RWPE2 (cell line): ENCODE measurements at regions not wholly inside any gene's neighbourhood (a gene's known extent, or its start where the extent isn't known, plus 50 kb on each side); places are given as distances from the start of the nearest gene placed in this dataset.
"Not testable (repeated sequence)": the region's sequence is repeated elsewhere in the genome, so short reads cannot be mapped to it uniquely, and the experiment has no call there.

Experiments used
- ATAC-seq: fragments of 200-7000 bp; cut with Tn5 transposase; 3 replicates; pipeline ENCODE4 v1.9.1; 2021; ENCODE audit warnings: low read depth
- DNase-seq: peaks from one replicate; pipeline ENCODE4 v3.0.0-alpha.2; 2020; ENCODE audit warnings: low spot score
- H3K27ac ChIP-seq: fragments of 450-650 bp; 2 replicates; pipeline ENCODE4 v1.5.1; 2017; ENCODE audit warnings: mild to moderate bottlenecking; ENCODE audit not compliant: poor library complexity, severe bottlenecking
- H3K27me3 ChIP-seq: fragments of 250-450 bp; sonication (Bioruptor Pico); 2 replicates; pipeline ENCODE4 v1.5.1; 2021; ENCODE audit warnings: mild to moderate bottlenecking, moderate library complexity; ENCODE audit not compliant: insufficient read depth, poor library complexity, severe bottlenecking
- H3K36me3 ChIP-seq: fragments of 250-450 bp; sonication (Bioruptor Pico); 2 replicates; pipeline ENCODE4 v1.5.1; 2020; ENCODE audit warnings: low read depth, mild to moderate bottlenecking, moderate library complexity
- H3K4me1 ChIP-seq: fragments of 250-450 bp; sonication (Bioruptor Pico); 2 replicates; pipeline ENCODE4 v1.5.1; 2021; ENCODE audit warnings: mild to moderate bottlenecking, moderate library complexity; ENCODE audit not compliant: insufficient read depth, poor library complexity, severe bottlenecking
- H3K4me3 ChIP-seq: fragments of 250-450 bp; sonication (Bioruptor Pico); 2 replicates; pipeline ENCODE4 v1.5.1; 2021; ENCODE audit warnings: mild to moderate bottlenecking, moderate library complexity; ENCODE audit not compliant: severe bottlenecking
- H3K9me3 ChIP-seq: fragments of 250-450 bp; sonication (Bioruptor Pico); 2 replicates; pipeline ENCODE4 v1.5.1; 2021; ENCODE audit warnings: mild to moderate bottlenecking, moderate library complexity; ENCODE audit not compliant: severe bottlenecking
- TF ChIP-seq, protein P1 (sequence below): fragments of 450-650 bp; IDR thresholded peaks from one replicate; pipeline ENCODE4 v1.5.1; 2017; ENCODE audit warnings: mild to moderate bottlenecking, moderate library complexity; ENCODE audit not compliant: poor library complexity, severe bottlenecking

- ATAC-seq, result not testable (repeated sequence)
These were observed 58.8 kb upstream of the ANKRD30BL start for GRCh38 chr2:132220589-132220988.

GRCh38 chr2:132221886-132222285 is 60.1 kb upstream of the ANKRD30BL start:
- ATAC-seq, H3K27me3 ChIP-seq, H3K27ac ChIP-seq, H3K4me3 ChIP-seq, DNase-seq, H3K4me1 ChIP-seq, H3K36me3 ChIP-seq, H3K9me3 ChIP-seq: not testable (repeated sequence)

More at GRCh38 chr2:132220589-132220988, 58.8 kb upstream of the ANKRD30BL start:
- not testable (repeated sequence) for H3K9me3 ChIP-seq, H3K36me3 ChIP-seq, H3K27ac ChIP-seq, DNase-seq, H3K4me3 ChIP-seq, H3K4me1 ChIP-seq, H3K27me3 ChIP-seq

DNA sequence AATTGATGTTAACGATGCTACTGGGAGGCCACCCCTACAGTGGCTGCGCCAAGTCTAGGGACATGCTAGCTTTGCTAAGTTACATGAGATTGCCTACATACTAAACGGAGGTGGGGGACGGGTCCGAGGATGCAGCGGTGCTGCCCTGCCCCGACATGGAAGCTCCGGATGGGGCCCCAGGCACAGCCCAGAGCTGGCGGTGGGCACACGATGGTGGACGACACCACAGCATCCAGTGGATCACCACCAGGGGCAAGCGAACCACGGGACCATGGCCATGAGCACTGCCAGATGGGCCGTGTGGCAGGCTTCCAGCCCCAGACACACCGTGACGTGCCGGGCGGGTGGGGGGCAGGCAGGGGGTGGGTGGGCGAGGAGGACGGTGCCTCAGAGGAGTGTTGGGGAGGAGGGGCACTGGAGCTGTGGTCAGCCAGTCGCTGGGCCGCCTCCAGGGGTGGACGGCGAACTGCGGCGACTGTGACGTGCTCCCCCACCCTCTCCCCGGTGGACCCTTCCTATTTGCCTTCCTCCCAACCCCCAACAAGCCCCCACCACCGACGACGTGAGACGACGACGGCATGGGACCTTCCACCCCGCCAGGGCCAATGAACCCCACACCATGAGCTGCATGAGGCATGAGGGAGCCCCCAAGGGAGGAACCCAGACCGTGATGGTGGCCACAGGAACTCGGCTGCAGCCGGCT is 90.6 kb upstream of the ANKRD30BL start:
- DNase-seq (no peak), ATAC-seq (no peak)
- no peaks in the 10 kb centered on the region for H3K9me3 ChIP-seq
- H3K36me3 ChIP-seq, result no peaks in the 10 kb centered on the region
- no peaks in the 10 kb centered on the region for H3K4me1 ChIP-seq
- H3K4me3 ChIP-seq, result no peak overlapping the region
- TF ChIP-seq, protein P1, sequence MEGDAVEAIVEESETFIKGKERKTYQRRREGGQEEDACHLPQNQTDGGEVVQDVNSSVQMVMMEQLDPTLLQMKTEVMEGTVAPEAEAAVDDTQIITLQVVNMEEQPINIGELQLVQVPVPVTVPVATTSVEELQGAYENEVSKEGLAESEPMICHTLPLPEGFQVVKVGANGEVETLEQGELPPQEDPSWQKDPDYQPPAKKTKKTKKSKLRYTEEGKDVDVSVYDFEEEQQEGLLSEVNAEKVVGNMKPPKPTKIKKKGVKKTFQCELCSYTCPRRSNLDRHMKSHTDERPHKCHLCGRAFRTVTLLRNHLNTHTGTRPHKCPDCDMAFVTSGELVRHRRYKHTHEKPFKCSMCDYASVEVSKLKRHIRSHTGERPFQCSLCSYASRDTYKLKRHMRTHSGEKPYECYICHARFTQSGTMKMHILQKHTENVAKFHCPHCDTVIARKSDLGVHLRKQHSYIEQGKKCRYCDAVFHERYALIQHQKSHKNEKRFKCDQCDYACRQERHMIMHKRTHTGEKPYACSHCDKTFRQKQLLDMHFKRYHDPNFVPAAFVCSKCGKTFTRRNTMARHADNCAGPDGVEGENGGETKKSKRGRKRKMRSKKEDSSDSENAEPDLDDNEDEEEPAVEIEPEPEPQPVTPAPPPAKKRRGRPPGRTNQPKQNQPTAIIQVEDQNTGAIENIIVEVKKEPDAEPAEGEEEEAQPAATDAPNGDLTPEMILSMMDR, result no peak
- no peak overlapping the region for H3K27ac ChIP-seq
- H3K27me3 ChIP-seq, result peaks cover 9% of the 10 kb centered on the region

GRCh38 chr2:132252894-132253264 is 91.1 kb upstream of the ANKRD30BL start:
- H3K9me3 ChIP-seq, result no peaks in the 10 kb centered on the region
- TF ChIP-seq, protein P1, result no peak
- no peaks in the 10 kb centered on the region for H3K36me3 ChIP-seq
- no peaks in the 10 kb centered on the region for H3K4me1 ChIP-seq
- H3K27ac ChIP-seq, result no peak overlapping the region
- no peak overlapping the region for H3K4me3 ChIP-seq
- no peak for ATAC-seq
- DNase-seq, result no peak
- peaks cover 14% of the 10 kb centered on the region for H3K27me3 ChIP-seq

DNA sequence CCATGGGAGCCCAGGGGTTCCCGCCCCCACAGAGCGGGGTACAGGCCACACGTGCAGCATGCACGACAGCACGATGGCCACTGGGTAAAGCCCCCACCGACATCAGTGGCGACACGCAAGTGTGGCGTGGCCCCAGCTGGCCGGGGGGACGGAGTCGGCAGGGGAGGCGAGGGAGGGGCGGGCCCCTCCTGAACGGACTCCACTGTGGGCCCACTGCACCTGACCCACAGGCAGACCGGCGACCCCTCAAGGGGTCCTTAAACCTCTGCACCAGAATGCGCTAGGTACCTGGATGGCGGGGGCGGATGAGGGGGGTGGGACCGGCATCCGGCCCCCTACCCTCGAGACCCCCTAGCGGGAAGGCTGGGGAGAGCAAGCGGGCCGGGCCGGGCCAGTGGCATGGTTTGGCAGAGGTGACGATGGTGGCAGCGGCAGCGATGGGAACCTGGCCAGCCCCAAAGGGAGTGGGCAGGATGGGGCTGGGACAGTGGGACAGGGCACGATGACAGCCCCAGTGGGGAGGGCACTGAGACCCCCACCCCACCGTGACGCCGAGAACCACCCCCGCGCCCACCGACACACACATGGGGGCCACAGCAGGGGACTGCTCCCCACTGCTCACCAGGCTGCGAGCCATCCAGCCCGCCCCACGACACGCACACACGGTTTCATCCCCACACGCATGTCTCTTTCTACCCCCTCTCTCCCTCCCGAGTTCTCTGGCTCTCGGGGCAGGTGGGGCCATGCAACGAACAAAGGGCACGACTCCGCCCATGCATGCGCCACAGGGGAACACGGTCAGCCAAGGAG is 91.9 kb upstream of the ANKRD30BL start:
- TF ChIP-seq, protein P1, result no peak
- ATAC-seq (no peak), DNase-seq (no peak)
- no peak overlapping the region for H3K27ac ChIP-seq
- H3K9me3 ChIP-seq, result no peaks in the 10 kb centered on the region
- no peak overlapping the region for H3K4me3 ChIP-seq
- H3K4me1 ChIP-seq, result no peaks in the 10 kb centered on the region
- no peaks in the 10 kb centered on the region for H3K36me3 ChIP-seq
- H3K27me3 ChIP-seq, result peaks cover 18% of the 10 kb centered on the region

- not testable (repeated sequence) for H3K9me3 ChIP-seq, DNase-seq, H3K36me3 ChIP-seq, H3K4me1 ChIP-seq, ATAC-seq, H3K4me3 ChIP-seq, H3K27ac ChIP-seq
- H3K27me3 ChIP-seq, result peaks cover 18% of the 10 kb centered on the region
These were observed 92.7 kb upstream of the ANKRD30BL start for GRCh38 chr2:132254306-132254919.
